Hematopoietic multipotent progenitor cell treated with erythropoietin and hydrocortisone succinate and interleukin-3 and kit ligand, for 17 days (in vitro differentiated cells): ENCODE measurements at regions not wholly inside any gene's neighbourhood (a gene's known extent, or its start where the extent isn't known, plus 50 kb on each side); places are given as distances from the start of the nearest gene placed in this dataset.

Experiments
- DNase-seq: peaks from one replicate; pipeline ENCODE4 v3.0.0-alpha.2; 2015; ENCODE audit warnings: low spot score

DNA sequence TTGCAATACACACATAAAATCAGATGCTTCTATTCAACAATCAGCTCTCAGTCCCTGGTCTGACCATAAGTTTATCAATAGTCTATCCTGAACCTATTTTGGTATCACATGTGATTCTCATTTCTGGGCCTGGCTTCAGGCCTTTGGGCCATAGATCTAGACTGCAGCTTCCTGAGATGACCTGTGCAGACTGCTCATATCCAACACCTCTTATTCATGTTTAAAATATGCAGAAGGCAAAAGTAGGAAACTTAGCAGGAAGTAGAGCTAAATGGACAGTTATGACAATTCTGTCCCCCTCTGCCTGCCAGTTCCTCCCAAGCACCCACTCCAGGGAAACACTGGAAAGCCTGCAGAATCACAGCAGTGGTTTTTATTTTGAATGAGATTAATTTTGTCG, 53.3 kb downstream of the C7orf25 start:
- no peak for DNase-seq

- no peak for DNase-seq
Measured at GRCh38 chr7:42856605-42856987, 55.3 kb downstream of the C7orf25 start.

GRCh38 chr7:42854571-42855118, 57.2 kb downstream of the C7orf25 start:
- no peak for DNase-seq

DNA sequence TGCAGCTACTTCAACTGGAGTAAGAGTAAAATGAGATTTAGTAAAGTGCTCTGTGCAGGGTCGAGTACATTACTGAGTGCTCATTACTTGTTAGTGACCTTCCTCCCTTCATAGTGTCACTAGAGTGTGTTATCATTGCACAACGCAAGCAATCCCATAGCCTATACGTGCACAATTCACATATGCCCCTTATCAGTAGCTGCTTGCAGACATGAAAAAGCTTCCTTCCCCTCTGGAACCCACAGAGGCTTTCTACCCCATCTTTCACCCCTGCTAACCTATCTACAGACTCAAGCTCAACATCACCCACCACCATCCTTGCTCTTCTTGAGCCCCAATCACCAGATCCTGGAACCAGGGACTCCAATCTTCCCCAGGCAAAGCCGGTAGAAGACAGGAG, 59.3 kb downstream of the C7orf25 start:
- DNase-seq: no peak

GRCh38 chr7:42843205-42843800, 68.6 kb downstream of the C7orf25 start:
- no peak for DNase-seq

DNA sequence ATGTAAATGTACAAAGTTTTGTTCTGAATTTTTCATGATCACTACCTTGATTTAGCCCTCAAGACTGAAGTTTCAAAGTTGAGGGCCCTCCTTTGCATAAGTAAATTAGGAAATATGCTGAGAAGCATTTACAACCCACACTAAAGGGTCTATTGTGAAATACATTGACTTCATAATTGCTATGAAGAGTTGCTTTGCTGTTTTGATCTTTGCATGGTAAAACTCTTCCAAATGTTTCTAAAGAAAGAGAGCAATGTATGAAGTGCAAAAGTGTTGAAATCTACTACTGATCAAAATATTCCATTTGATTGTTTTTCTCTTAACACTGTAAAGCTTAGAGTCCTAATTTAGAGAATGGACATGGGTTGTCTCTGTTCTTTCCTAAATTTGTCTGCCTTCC, 77.2 kb downstream of the C7orf25 start:
- DNase-seq: no peak

- no peak for DNase-seq
Measured at GRCh38 chr7:42833411-42833810, 78.5 kb downstream of the C7orf25 start.

DNA sequence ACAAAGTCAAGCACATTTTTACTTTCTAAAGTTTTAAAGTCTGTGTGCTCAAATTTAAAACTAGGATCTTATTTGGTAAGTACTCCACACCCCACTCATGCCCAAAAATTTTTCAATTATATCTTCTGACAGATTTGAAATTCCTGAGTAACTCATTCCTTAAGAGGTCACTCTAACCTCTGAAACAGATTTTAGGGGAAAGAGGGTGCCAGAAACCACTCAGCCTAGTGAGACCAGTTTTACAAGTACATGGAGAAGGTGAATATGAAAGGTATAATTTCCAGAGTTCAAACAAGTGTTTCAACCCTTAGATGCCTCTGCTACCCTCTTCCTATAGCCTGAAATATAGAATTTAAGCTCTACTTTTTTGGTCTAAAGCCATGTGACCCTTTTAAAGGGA, 79.2 kb downstream of the C7orf25 start:
- DNase-seq: no peak

DNA sequence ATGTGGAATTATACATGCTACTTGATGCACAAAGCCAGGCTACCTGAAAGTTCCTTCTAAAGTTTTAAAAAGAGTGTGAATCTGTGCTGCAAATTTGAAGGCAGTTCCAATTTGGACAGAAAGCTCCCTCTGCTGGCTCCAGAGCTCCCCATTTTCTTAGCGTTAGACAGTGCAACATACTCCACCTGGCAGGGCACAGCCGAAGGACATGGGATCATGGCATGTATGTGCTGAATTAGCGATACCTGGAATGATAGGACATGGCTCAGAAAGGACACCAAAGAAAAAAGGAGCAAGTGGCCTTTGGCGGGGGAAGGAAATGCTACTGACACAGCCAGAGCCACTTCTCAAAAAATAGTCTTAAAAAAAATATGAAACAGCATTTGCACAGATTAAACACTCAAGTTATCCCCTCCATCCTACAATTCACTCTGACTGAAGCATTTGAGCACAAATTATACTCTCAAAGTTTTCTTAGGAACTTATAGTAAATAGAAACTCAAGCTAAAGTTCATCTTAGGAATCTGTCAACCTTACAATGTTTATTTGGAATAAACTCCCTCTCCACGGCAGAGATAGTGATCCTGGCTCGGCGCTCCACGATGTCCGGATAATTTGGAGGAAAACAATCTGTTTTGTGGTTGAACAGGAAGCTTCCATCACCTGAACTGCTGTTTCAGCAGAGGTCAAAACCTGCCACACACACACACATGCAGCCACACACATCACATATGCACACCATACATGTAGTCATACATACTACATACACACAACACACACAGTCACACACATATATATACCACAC, 80.0 kb downstream of the C7orf25 start:
- no peak for DNase-seq

GRCh38 chr7:42831006-42831717, 80.7 kb downstream of the C7orf25 start:
- DNase-seq: no peak

DNA sequence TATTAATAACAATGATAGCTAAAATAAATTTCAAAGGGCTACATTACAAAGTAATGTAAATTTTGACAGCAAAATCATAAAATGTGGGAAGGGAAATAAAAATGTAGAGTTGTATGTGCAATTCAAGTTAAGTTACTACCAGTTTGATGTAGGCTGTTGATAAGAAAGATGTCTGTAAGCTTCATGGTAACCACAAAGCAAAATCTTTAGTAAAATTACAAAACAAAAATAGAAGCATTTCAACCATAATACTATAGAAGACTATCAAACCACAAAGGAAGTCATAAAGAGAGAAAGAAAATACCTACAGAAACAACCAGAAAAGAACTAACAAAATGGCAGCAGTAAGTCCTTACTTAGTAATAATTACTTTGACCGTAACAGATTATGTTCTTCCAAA, 99.1 kb downstream of the C7orf25 start:
- DNase-seq: no peak

GRCh38 chr7:42805601-42806000, 106.3 kb downstream of the C7orf25 start:
- DNase-seq: no peak

GRCh38 chr7:42794673-42795072, 117.2 kb downstream of the C7orf25 start:
- DNase-seq: no peak

GRCh38 chr7:42792841-42793240, 119.0 kb downstream of the C7orf25 start:
- no peak for DNase-seq

GRCh38 chr7:42790196-42790595, 121.7 kb downstream of the C7orf25 start:
- DNase-seq: no peak

GRCh38 chr7:42774436-42774835, 137.4 kb downstream of the C7orf25 start:
- no peak for DNase-seq

GRCh38 chr7:42770114-42770513, 141.8 kb downstream of the C7orf25 start:
- DNase-seq: no peak

GRCh38 chr7:42768045-42768444, 143.8 kb downstream of the C7orf25 start:
- no peak for DNase-seq

- no peak for DNase-seq
Measured at GRCh38 chr7:42766782-42767423, 145.0 kb downstream of the C7orf25 start.

GRCh38 chr7:42765931-42766330, 145.9 kb downstream of the C7orf25 start:
- DNase-seq: no peak

GRCh38 chr7:42763137-42763551, 148.7 kb downstream of the C7orf25 start:
- no peak for DNase-seq

DNA sequence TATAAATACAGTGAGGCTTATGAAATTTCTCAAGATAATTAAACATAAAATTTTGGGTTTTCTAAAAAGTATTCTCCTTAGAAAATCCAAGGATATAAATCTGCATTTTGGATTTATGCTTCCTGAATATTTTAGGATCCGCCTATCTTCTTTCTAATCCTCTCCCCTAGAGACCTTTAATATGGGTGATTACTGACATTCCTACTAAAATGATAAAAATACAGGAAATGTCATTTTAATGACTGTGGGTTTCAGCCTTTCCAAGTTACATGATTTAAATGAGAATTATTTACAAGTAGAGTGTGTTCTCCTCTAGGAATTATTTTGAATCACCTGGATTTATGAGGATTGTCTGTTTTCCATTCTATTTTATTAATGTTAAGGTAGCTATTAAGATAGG, 150.4 kb downstream of the C7orf25 start:
- no peak for DNase-seq
